HepG2 (cell line): ENCODE measurements at regions not wholly inside any gene's neighbourhood (a gene's known extent, or its start where the extent isn't known, plus 50 kb on each side); places are given as distances from the start of the nearest gene placed in this dataset.

Experiments
- ATAC-seq: fragments of 200-7000 bp; cut with Tn5 transposase; 3 replicates; pipeline ENCODE4 v1.9.1; 2020; ENCODE audit warnings: mild to moderate bottlenecking, moderate library complexity
- BruUV-seq: library from RNA; stranded (reverse); fragments of 400-500 nt; replicated peaks from 2 replicates; lab custom pipeline; 2021; lab: Mats Ljungman, UMichigan
- CTCF ChIA-PET: fragments of 300-600 bp; formaldehyde crosslinking; extraction: SDS; loops from one replicate; lab custom pipeline; 2021; ENCODE audit warnings: low total read pairs, inconsistent platforms, low intra/inter-chr PET ratio; lab: Yijun Ruan, JAX
- POLR2A ChIA-PET: fragments of 350-600 bp; sonication (Branson Sonifier 250); formaldehyde crosslinking; loops from one replicate; lab custom pipeline; 2020; ENCODE audit warnings: antibody characterized with exemption, inconsistent platforms; lab: Yijun Ruan, JAX
- DNase-seq: peaks from one replicate; pipeline ENCODE4 v3.0.0-alpha.2; 2015; ENCODE audit warnings: low spot score
- FAIRE-seq: peaks from 3 replicates; lab custom pipeline; 2011; peaks lifted over from hg19 to GRCh38; lab: Jason Lieb, UNC
- H2AFZ ChIP-seq: one replicate; pipeline ENCODE4 v1.6.1; 2011; ENCODE audit warnings: low read length, inconsistent platforms
- H3K27ac ChIP-seq: fragments of 300-600 bp; 3 replicates; pipeline ENCODE4 v1.8.0; 2011; ENCODE audit warnings: mixed run types, mild to moderate bottlenecking, mixed read lengths, low read length, inconsistent platforms; ENCODE audit not compliant: insufficient read depth; ENCODE audit errors: extremely low read length
- H3K27me3 ChIP-seq, 2 experiments: fragments of 200-600 bp in 1 of 2; 2 replicates in 1 of 2; 3 replicates in 1 of 2; pipeline versions ENCODE4 v1.6.0 to v1.8.0; 2011; ENCODE audit warnings: low read length in 2 of 2, mild to moderate bottlenecking in 2 of 2, moderate library complexity in 2 of 2, inconsistent platforms in 1 of 2; ENCODE audit not compliant: insufficient read depth in 2 of 2, control insufficient read depth in 1 of 2
- H3K36me3 ChIP-seq, 2 experiments: fragments of 200-600 bp in 1 of 2; replicated peaks in 1 of 2; 2 replicates in 1 of 2; 3 replicates in 1 of 2; pipeline versions ENCODE4 v1.5.1 to v1.8.0; 2011; ENCODE audit warnings: low read length in 2 of 2, inconsistent platforms in 1 of 2; ENCODE audit not compliant: insufficient read depth in 2 of 2, control insufficient read depth in 1 of 2
- H3K4me1 ChIP-seq: 2 replicates; pipeline ENCODE4 v1.5.1; 2012; ENCODE audit warnings: low read length, inconsistent platforms; ENCODE audit not compliant: insufficient read depth
- H3K4me2 ChIP-seq: 2 replicates; pipeline ENCODE4 v1.6.0; 2011; ENCODE audit warnings: low read depth, low read length, inconsistent platforms
- H3K4me3 ChIP-seq, 3 experiments: fragments of 200-600 bp in 1 of 3; sonication (generic), shearing (Covaris generic) in 1 of 3; replicated peaks in 1 of 3; 2 replicates each; pipeline ENCODE4 v1.5.1; 2011 to 2016; ENCODE audit warnings: low read length in 3 of 3, inconsistent platforms in 2 of 3, low read depth in 2 of 3, mild to moderate bottlenecking in 2 of 3, control low read depth in 1 of 3, mixed read lengths in 1 of 3; ENCODE audit not compliant: insufficient read depth in 1 of 3
- H3K79me2 ChIP-seq: one replicate; pipeline ENCODE4 v1.6.1; 2011; ENCODE audit warnings: low read length, inconsistent platforms; ENCODE audit not compliant: insufficient read depth
- H3K9ac ChIP-seq: 2 replicates; pipeline ENCODE4 v1.6.0; 2011; ENCODE audit warnings: mild to moderate bottlenecking, low read depth, low read length, inconsistent platforms; ENCODE audit not compliant: insufficient read depth
- H3K9me3 ChIP-seq: 2 replicates; pipeline ENCODE4 v1.5.1; 2012; ENCODE audit warnings: mild to moderate bottlenecking, low read length
- H4K20me1 ChIP-seq: 2 replicates; pipeline ENCODE4 v1.6.0; 2011; ENCODE audit warnings: inconsistent platforms, mild to moderate bottlenecking, low read length, moderate library complexity; ENCODE audit not compliant: insufficient read depth
- MAFK ChIP-seq, 2 experiments: IDR thresholded peaks in 1 of 2; conservative IDR thresholded peaks in 1 of 2; 2 replicates each; pipeline ENCODE4 v1.6.1; 2011; ENCODE audit warnings: improper control_type of control experiment in 2 of 2, low read length in 2 of 2
- MXD4 ChIP-seq: IDR thresholded peaks from 2 replicates; pipeline ENCODE4 v1.6.1; 2016; ENCODE audit warnings: mild to moderate bottlenecking, missing biosample characterization, missing genetic modification reagents
- ZBTB4 ChIP-seq: sonication (generic); formaldehyde crosslinking; IDR thresholded peaks from 2 replicates; pipeline ENCODE4 v1.4.0; 2020; ENCODE audit warnings: missing genetic modification reagents, mild to moderate bottlenecking, borderline replicate concordance
- ZNF329 ChIP-seq: sonication (generic); formaldehyde crosslinking; IDR thresholded peaks from 2 replicates; pipeline ENCODE4 v1.9.0; 2021; ENCODE audit warnings: low read depth, mild to moderate bottlenecking, missing genetic modification reagents
- ZNF431 ChIP-seq: sonication (generic); formaldehyde crosslinking; IDR thresholded peaks from 2 replicates; pipeline ENCODE4 v1.9.0; 2022; ENCODE audit warnings: missing genetic modification reagents, low read depth, mild to moderate bottlenecking, borderline replicate concordance
- ZNF44 ChIP-seq: sonication (generic); formaldehyde crosslinking; IDR thresholded peaks from 2 replicates; pipeline ENCODE4 v1.5.1; 2020; ENCODE audit warnings: mild to moderate bottlenecking, missing genetic modification reagents
- in situ Hi-C: cut with HindIII; loops from 2 replicates; pipeline ENCODE4 v1.10.0; 2017; ENCODE audit warnings: low pct_unique_long_range_greater_than_20kb; ENCODE audit not compliant: extremely low pct_ligation_motif_present
- intact Hi-C: fragments of 100-400 bp; cut with micrococcal nuclease; formaldehyde crosslinking; loops from one replicate; pipeline ENCODE4 v1.10.0; 2022; ENCODE audit not compliant: unreplicated experiment
- TF ChIP-seq, protein P1 (sequence below): sonication (generic); formaldehyde crosslinking; IDR thresholded peaks from 2 replicates; pipeline ENCODE4 v1.4.0; 2020; ENCODE audit warnings: mild to moderate bottlenecking, missing genetic modification reagents
- TF ChIP-seq, protein P2 (sequence below): sonication (generic); formaldehyde crosslinking; IDR thresholded peaks from 2 replicates; pipeline ENCODE4 v1.5.0; 2020; ENCODE audit warnings: missing genetic modification reagents

DNA sequence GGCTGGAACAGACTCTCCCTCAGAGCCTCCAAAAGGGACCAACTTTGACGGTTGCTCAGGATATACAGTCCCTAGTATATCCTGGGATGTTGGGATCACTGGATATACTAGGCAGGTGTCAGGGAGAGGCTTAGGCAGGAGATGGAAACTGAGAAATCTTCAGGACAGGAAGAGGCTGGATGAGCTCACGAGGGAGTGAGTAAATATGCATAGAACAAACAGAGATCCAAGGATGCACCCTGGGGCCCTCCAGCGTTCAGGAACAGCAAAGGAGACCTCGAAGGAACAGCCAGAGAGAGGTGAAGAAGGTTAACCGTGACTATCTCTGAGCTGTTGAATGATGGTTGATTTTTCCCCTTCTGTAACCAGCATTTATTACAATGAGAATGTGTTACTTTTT is 191.3 kb downstream of the BMP7 start (continued):
- TF ChIP-seq, protein P1, sequence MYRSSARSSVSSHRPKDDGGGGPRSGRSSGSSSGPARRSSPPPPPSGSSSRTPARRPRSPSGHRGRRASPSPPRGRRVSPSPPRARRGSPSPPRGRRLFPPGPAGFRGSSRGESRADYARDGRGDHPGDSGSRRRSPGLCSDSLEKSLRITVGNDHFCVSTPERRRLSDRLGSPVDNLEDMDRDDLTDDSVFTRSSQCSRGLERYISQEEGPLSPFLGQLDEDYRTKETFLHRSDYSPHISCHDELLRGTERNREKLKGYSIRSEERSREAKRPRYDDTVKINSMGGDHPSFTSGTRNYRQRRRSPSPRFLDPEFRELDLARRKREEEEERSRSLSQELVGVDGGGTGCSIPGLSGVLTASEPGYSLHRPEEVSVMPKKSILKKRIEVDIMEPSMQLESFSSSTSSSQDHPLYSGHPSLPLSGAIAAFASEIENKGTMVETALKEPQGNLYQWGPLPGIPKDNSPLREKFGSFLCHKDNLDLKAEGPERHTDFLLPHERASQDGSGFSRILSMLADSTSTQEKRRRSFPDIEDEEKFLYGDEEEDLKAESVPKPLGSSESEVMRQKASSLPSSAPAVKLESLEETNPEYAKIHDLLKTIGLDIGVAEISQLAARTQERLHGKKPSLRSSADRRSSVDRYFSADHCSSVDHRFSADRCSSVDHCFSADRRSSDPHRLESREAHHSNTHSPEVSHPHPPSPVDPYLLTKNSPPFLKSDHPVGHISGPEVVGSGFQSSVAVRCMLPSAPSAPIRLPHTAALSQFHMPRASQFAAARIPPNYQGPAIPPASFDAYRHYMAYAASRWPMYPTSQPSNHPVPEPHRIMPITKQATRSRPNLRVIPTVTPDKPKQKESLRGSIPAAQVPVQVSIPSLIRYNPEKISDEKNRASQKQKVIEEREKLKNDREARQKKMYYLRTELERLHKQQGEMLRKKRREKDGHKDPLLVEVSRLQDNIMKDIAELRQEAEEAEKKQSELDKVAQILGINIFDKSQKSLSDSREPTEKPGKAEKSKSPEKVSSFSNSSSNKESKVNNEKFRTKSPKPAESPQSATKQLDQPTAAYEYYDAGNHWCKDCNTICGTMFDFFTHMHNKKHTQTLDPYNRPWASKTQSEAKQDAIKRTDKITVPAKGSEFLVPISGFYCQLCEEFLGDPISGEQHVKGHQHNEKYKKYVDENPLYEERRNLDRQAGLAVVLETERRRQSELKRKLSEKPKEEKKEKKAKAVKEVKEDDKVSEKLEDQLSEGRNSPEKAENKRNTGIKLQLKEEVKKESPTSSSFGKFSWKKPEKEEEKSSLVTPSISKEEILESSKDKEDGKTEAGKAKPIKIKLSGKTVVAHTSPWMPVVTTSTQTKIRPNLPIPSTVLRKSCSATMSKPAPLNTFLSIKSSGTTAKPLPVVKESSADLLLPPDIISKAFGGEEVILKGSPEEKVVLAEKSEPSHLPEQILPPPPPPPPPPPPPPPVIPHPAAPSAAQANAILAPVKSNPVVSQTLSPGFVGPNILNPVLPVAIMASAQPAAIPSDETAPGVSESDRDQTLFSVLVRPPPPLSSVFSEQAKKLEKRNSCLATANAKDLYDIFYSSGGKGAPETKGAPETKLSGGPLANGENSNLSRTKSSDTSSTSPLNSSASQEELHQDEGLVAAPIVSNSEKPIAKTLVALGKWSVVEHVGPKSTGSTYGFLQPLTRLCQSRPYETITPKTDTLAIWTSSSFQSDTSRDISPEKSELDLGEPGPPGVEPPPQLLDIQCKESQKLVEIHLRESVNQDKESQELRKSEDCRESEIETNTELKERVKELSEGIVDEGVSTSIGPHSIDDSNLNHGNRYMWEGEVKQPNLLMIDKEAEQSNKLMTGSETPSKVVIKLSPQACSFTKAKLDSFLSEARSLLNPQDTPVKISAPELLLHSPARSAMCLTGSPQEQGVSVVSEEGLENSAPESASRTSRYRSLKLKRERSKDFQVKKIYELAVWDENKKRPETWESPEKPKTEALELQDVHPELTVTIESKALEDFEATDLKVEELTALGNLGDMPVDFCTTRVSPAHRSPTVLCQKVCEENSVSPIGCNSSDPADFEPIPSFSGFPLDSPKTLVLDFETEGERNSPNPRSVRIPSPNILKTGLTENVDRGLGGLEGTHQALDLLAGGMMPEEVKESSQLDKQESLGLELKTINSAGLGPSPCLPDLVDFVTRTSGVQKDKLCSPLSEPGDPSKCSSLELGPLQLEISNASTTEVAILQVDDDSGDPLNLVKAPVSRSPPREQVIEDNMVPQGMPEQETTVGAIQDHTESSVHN (CRISPR knock-in tag), result no peak

- POLR2A ChIA-PET, result no interaction called here
- FAIRE-seq, result no peak
- TF ChIP-seq, protein P2, sequence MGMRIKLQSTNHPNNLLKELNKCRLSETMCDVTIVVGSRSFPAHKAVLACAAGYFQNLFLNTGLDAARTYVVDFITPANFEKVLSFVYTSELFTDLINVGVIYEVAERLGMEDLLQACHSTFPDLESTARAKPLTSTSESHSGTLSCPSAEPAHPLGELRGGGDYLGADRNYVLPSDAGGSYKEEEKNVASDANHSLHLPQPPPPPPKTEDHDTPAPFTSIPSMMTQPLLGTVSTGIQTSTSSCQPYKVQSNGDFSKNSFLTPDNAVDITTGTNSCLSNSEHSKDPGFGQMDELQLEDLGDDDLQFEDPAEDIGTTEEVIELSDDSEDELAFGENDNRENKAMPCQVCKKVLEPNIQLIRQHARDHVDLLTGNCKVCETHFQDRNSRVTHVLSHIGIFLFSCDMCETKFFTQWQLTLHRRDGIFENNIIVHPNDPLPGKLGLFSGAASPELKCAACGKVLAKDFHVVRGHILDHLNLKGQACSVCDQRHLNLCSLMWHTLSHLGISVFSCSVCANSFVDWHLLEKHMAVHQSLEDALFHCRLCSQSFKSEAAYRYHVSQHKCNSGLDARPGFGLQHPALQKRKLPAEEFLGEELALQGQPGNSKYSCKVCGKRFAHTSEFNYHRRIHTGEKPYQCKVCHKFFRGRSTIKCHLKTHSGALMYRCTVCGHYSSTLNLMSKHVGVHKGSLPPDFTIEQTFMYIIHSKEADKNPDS (CRISPR knock-in tag), result no peak
- TF ChIP-seq MAFK (conservative IDR thresholded peaks at IDR 0.05 in 1 of 2, IDR thresholded peaks at IDR 0.05 in 1 of 2; ENCODE audit: low read length in 2 of 2), result no peak
- TF ChIP-seq ZNF44 (CRISPR knock-in tag), result no peak
- TF ChIP-seq ZNF431 (CRISPR knock-in tag), result no peak
- TF ChIP-seq ZNF329 (CRISPR knock-in tag), result no peak
- TF ChIP-seq MXD4, result no peak
- TF ChIP-seq ZBTB4 (CRISPR knock-in tag), result no peak
Measured at GRCh38 chr20:57075603-57076002, 190.8 kb downstream of the BMP7 start.

More at GRCh38 chr20:57075603-57076002, 190.8 kb downstream of the BMP7 start:
- peaks cover 19% of the 10 kb centered on the region for H3K9me3 ChIP-seq
- no peak overlapping the region for H3K4me2 ChIP-seq
- in situ Hi-C loops (no loop called here), intact Hi-C loops (no loop called here)
- H3K36me3 ChIP-seq, result no peaks in the 10 kb centered on the region
- ATAC-seq, result no peak
- H3K4me3 ChIP-seq, result no peak overlapping the region
- H3K79me2 ChIP-seq, result no peaks in the 10 kb centered on the region
- no peak overlapping the region for H2AFZ ChIP-seq
- peaks cover 2 to 39% of the 10 kb centered on the region in 2 experiments; a peak in 3 of 5 replicates for H3K27me3 ChIP-seq
- CTCF ChIA-PET, result no interaction called here
- H3K9ac ChIP-seq, result no peak overlapping the region
- no peak for DNase-seq
- no TSS peak for BruUV-seq
- H3K4me1 ChIP-seq, result no peaks in the 10 kb centered on the region
- H3K27ac ChIP-seq, result no peak overlapping the region
- H4K20me1 ChIP-seq, result no peaks in the 10 kb centered on the region
